ENCODE measurements at regions not wholly inside any gene's neighbourhood (a gene's known extent, or its start where the extent isn't known, plus 50 kb on each side); places are given as distances from the start of the nearest gene placed in this dataset.

DNA sequence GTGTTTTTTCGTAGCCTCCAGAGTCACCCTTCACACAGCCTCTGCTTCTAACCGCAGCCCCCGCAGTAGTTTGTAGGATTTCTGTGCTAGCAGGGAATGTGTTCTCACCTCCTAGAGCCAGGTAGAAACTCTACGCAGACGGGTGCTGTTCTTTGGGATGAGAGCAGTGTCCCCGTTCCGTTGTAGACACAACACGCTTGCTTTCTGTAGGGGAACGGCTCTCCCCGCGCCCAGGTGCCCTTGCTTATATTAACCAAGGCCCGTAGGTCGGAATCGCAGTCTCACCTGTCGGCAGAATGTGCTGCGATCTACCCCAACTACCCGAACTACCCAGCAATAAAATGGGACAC is 111.8 kb upstream of the NBPF11 start:
- TF ChIP-seq CTCF (IDR thresholded peaks at IDR 0.05; ENCODE audit: poor library complexity) (no peak), EZH2 (IDR thresholded peaks at IDR 0.05; ENCODE audit: borderline replicate concordance) (no peak), EZH2phosphoT487 (IDR thresholded peaks at IDR 0.05; ENCODE audit: low read depth, severe bottlenecking, unreplicated experiment) (no peak)
